ENCODE measurements at regions not wholly inside any gene's neighbourhood (a gene's known extent, or its start where the extent isn't known, plus 50 kb on each side); places are given as distances from the start of the nearest gene placed in this dataset.

- TF ChIP-seq, protein P1, sequence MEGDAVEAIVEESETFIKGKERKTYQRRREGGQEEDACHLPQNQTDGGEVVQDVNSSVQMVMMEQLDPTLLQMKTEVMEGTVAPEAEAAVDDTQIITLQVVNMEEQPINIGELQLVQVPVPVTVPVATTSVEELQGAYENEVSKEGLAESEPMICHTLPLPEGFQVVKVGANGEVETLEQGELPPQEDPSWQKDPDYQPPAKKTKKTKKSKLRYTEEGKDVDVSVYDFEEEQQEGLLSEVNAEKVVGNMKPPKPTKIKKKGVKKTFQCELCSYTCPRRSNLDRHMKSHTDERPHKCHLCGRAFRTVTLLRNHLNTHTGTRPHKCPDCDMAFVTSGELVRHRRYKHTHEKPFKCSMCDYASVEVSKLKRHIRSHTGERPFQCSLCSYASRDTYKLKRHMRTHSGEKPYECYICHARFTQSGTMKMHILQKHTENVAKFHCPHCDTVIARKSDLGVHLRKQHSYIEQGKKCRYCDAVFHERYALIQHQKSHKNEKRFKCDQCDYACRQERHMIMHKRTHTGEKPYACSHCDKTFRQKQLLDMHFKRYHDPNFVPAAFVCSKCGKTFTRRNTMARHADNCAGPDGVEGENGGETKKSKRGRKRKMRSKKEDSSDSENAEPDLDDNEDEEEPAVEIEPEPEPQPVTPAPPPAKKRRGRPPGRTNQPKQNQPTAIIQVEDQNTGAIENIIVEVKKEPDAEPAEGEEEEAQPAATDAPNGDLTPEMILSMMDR (IDR thresholded peaks at IDR 0.05; ENCODE audit: insufficient read depth, low read length, poor library complexity, severe bottlenecking): no peak
- TF ChIP-seq EZH2phosphoT487 (conservative IDR thresholded peaks at IDR 0.05; ENCODE audit: low read length): no peak
Observed at GRCh38 chr20:1840817-1841553, 54.2 kb upstream of the SIRPA start.
